Fibroblast of mammary gland (primary cell): ENCODE measurements at regions not wholly inside any gene's neighbourhood (a gene's known extent, or its start where the extent isn't known, plus 50 kb on each side); places are given as distances from the start of the nearest gene placed in this dataset.

ENCODE experiments used
- DNase-seq: peaks from one replicate; pipeline ENCODE4 v3.0.0-alpha.2; 2010; ENCODE audit warnings: low read depth
- H3K4me3 ChIP-seq: 2 replicates; pipeline ENCODE4 v1.5.1; 2011; ENCODE audit warnings: low read depth, mild to moderate bottlenecking, low read length, moderate library complexity; ENCODE audit not compliant: control insufficient read depth
- CTCF ChIP-seq: conservative IDR thresholded peaks from 2 replicates; pipeline ENCODE4 v1.5.1; 2011; ENCODE audit warnings: low read depth, low read length, inconsistent platforms; ENCODE audit not compliant: control insufficient read depth, insufficient read depth

DNA sequence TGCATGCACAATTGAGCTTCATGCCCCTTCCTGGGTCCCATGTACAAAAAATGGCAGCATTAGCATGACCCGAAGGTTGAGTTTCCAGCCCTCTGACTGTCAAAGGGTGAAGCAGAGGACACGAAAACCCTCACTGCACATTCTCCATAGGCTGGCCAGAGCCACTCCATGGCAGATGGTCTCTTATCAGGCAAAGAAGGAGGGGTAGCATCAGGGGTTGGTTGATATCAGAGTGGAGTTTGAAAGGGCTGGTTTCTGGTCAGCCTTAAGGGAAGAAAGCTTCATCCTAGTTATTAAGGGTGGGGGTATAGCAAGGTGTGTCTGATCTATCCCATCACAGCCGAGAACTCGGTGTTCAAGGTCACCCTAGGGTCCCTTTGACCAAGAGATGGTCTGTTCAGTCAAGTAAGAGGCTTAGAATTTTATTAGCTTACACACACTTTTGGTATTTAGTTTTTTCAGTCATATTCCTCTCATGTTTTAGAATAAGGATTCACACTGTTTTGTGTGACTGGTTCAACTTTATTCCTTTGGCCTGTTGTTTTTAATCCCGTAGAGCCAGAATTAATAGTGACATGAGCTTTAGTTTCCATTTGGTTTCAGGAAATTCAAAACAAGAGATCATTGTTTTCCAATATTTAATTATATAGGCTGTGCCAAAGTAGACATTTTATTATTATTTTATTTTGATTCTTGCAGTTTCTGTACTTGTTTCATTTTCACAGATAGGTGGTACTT, 199.9 kb upstream of the FMN2 start:
- DNase-seq: no peak

GRCh38 chr1:239892602-239893001, 199.1 kb upstream of the FMN2 start:
- TF ChIP-seq CTCF: no peak
- no peak for DNase-seq
- no peak overlapping the region for H3K4me3 ChIP-seq

More for the DNA sequence above, 199.9 kb upstream of the FMN2 start:
- H3K4me3 ChIP-seq: no peak overlapping the region
- TF ChIP-seq CTCF: no peak

DNA sequence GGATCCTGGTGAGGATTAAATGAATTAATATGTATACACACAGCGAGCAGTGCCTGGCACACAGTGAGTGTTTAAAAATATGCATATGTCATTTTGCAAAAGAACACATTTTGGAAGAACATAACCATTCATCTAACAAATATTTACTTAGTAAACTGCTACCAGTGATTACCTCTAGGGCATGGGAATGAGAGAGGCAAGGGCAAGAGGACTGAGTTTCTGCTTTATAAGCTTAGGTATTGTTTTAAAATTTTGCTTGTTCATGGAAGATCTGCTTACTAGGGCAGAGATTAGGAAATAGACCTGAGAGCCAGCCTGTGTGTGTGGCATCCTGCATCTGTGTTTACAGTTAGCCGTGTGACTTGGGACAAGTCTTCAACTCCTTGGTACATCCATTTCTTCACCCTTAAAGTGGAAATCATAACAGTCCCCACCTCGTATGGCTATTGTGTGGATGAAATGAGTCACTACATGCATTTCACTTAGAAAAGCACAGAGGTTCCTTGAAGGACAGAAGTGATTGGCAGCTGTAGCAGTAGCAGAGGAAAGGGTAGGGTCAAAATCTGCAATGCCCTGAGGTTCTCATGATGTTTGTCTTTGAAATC, 198.5 kb upstream of the FMN2 start:
- no peak for DNase-seq
- H3K4me3 ChIP-seq: no peak overlapping the region
- TF ChIP-seq CTCF: no peak

- no peak overlapping the region for H3K4me3 ChIP-seq
- TF ChIP-seq CTCF: no peak
- DNase-seq: no peak
Measured at GRCh38 chr1:239896569-239896968, 195.1 kb upstream of the FMN2 start.

DNA sequence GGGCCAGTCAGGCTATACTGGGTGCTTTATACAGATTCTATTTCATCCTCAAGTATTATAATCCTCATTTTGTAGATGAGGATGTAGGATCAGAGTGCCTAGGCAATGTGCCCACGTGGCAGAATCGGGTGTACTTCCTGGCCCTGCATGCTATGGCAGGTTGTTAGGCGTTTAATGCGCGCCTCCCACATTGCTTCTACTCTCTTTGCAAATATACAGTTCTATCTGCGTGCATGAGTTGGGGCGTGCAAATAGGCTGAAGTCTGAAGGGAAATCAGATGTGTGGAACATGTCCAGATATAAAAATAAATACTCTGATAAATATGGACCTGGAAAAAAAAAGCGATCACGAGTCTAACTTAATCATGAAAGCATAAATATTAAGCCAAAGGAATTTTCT, 194.7 kb upstream of the FMN2 start:
- TF ChIP-seq CTCF: no peak
- no peak overlapping the region for H3K4me3 ChIP-seq
- DNase-seq: no peak

DNA sequence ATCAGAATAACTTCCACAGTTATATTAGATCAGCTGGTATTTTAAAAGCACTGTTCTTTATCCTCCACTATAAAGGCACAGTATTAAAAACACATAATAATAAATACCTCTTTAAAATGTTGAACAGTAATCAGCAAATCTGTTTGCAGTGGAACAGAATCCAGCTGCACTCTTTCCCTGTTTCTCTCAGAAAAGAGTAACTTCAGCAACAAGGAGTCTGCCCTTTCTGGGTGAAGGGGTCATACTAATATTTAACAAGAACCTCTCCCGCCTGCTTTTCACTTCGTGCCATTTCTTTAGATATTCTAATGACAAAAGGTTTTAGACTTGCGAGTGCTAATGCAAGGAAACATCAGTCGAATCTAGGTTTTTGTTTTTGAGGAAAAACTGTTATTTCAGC, 194.2 kb upstream of the FMN2 start:
- no peak overlapping the region for H3K4me3 ChIP-seq
- no peak for DNase-seq
- TF ChIP-seq CTCF: no peak
